T-helper 2 cell treated with Interferon-gamma antibody and Interleukin-4, amounts not matched to agents 5 μg/mL and 100 μg/mL, for 36 hours (primary cell): ENCODE measurements at regions not wholly inside any gene's neighbourhood (a gene's known extent, or its start where the extent isn't known, plus 50 kb on each side); places are given as distances from the start of the nearest gene placed in this dataset.

Source experiments
- DNase-seq: peaks from one replicate; pipeline ENCODE4 v3.0.0; 2021; ENCODE audit warnings: low spot score
- H3K27ac Mint-ChIP-seq: one replicate; pipeline ENCODE4 v1.8.0; 2021; ENCODE audit warnings: mild to moderate bottlenecking, mixed read lengths
- H3K27me3 Mint-ChIP-seq: one replicate; pipeline ENCODE4 v1.8.0; 2021; ENCODE audit warnings: low read depth, mixed read lengths
- H3K36me3 Mint-ChIP-seq: one replicate; pipeline ENCODE4 v1.8.0; 2021; ENCODE audit warnings: low read depth, mixed read lengths
- H3K4me1 Mint-ChIP-seq: one replicate; pipeline ENCODE4 v1.8.0; 2021; ENCODE audit warnings: low read depth, mixed read lengths
- H3K4me3 Mint-ChIP-seq: one replicate; pipeline ENCODE4 v1.8.0; 2022; ENCODE audit warnings: mild to moderate bottlenecking, moderate library complexity, mixed read lengths
- H3K9me3 Mint-ChIP-seq: one replicate; pipeline ENCODE4 v1.8.0; 2021; ENCODE audit warnings: mixed read lengths

DNA sequence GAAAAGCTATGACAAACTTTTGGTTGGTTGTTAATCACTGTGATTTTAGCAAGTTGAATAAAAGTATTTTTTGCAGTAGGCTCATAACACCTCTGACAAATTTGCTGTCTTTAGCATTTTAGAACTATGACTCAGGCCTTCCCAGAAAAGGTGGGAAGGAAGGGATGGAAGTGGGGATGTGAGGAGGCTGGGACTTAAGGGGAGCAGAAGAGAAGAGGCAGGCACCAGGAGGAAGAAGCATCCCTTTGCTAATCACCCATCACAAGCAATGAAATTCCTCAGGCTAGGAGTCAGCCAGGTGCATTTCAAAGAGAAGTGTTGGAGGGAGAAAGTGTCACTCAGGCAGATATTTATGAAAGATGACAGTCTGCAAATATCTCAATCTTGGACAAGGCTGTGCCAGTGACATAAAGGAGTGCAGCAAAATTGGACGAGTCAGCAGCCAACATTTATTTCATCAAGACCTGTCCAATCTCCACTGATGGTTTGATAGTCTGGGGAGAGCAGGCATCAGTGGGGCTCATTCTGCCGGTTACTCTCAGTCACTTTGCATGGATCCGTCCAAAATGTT, 337.3 kb upstream of the ARRDC4 start:
- Mint-ChIP-seq H3K36me3 (no peaks in the 10 kb centered on the region), H3K27ac (no peak overlapping the region), H3K9me3 (peaks cover 10% of the 10 kb centered on the region), H3K4me1 (no peaks in the 10 kb centered on the region), H3K27me3 (no peaks in the 10 kb centered on the region), H3K4me3 (no peak overlapping the region)
- DNase-seq, result no peak

DNA sequence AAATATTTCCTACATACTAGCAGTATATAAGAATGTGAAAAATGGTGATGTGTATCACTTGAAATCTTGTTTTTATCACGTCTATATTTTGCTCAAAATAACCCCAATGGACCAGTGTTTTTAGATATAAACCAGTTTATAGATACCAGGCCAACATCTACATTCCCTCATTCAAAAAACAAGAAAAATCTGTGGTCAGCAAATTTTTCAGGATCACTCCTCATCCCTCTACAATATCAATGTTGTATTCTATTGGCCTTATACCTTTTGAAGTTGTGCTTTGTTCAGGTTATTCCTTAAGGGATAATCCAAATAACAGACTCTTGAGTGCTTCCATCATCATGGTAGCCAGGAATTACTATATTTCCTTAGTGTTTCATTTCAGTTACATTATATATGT, 332.9 kb upstream of the ARRDC4 start:
- no peak for DNase-seq
- H3K27ac Mint-ChIP-seq, result no peak overlapping the region
- peaks cover 5% of the 10 kb centered on the region for H3K9me3 Mint-ChIP-seq
- no peaks in the 10 kb centered on the region for H3K27me3 Mint-ChIP-seq
- H3K4me3 Mint-ChIP-seq, result no peak overlapping the region
- no peaks in the 10 kb centered on the region for H3K36me3 Mint-ChIP-seq
- H3K4me1 Mint-ChIP-seq, result no peaks in the 10 kb centered on the region

DNA sequence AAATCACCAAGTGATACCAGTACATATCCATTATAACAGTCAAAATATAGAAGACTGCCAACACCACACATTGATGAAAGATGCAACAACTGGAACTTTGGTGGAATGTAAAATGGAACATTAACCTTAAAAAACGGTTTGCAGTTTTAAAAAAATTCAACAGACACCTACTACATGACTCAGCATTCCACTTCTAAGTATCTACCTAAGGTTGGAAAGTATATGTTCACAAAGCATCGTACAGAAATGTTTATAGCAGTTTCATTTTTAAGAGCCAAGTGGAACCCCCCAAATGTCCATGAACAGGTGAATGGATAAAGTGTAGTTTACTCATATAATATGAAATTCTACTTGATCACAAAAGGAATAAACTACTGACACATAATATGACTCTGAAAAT, 314.7 kb upstream of the ARRDC4 start:
- Mint-ChIP-seq H3K4me3 (no peak overlapping the region), H3K4me1 (no peaks in the 10 kb centered on the region), H3K27ac (no peak overlapping the region), H3K36me3 (no peaks in the 10 kb centered on the region), H3K27me3 (no peaks in the 10 kb centered on the region), H3K9me3 (peaks cover 8% of the 10 kb centered on the region)
- DNase-seq, result no peak

DNA sequence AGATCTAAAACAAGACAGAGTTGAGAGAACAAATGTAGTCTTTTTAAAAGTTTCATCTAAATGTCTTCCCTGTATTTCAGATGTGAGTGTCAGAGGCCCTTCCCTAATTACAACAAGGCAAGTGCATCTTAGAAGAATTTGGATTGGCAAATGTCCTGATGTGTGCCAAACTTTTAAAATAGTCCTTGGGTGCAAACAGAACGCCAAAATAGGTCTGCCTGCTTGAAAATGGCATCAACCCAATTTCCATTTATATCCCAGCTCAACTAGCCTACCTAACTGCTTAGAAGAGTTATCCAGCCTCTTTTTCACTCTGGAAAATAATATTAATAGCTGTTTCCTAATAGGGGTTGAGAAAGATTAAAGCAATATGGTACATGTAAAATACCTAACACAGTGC, 311.8 kb upstream of the ARRDC4 start:
- Mint-ChIP-seq H3K4me3 (no peak overlapping the region), H3K4me1 (no peaks in the 10 kb centered on the region), H3K9me3 (no peaks in the 10 kb centered on the region), H3K27me3 (peaks cover 14% of the 10 kb centered on the region), H3K27ac (no peak overlapping the region), H3K36me3 (no peaks in the 10 kb centered on the region)
- DNase-seq, result no peak

DNA sequence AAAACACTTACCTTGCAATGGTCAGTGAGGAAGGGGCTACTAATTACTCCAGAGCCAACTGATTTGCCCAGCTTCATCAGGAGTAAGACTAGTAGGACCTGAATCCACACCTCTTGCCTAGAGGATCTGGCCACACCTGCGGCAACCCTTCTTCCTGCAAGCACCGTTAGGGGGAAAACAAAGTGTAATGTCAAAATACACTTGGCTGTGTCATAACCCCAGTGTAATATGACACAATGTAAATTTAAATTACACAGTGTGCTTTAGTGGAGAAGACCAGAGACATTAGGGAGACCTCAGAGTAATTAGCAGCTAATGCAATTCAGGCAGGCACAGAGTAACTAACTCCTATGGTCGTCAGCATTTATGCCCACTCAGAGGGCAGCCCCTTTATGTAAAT, 308.5 kb upstream of the ARRDC4 start:
- no peak overlapping the region for H3K4me3 Mint-ChIP-seq
- no peak overlapping the region for H3K27ac Mint-ChIP-seq
- no peaks in the 10 kb centered on the region for H3K36me3 Mint-ChIP-seq
- H3K27me3 Mint-ChIP-seq, result peaks cover 17% of the 10 kb centered on the region
- no peak for DNase-seq
- no peaks in the 10 kb centered on the region for H3K9me3 Mint-ChIP-seq
- no peaks in the 10 kb centered on the region for H3K4me1 Mint-ChIP-seq

DNA sequence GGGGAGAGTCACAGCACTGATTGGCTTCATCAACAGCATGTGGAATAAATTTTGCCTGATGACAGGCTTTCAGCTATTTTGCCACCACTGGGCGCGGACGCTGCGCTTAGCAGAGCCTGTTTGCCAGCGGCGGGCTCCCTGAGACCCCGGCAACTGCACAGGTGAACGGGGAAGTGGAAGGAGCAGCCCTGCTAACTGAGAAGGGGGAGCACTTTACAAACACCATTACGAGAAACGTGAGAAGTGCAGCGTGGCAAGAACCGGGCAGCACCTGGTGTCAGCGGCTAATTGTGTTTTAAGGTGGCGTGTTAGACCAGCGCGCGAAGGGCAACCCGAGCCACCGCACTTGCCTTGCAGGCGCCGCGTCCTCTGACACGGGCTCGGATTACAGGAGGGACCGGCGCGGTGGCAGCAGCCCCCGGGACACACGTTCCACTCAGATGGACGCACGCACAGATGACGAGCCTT, 307.8 kb upstream of the ARRDC4 start:
- H3K27me3 Mint-ChIP-seq, result peaks cover 17% of the 10 kb centered on the region
- no peaks in the 10 kb centered on the region for H3K4me1 Mint-ChIP-seq
- no peaks in the 10 kb centered on the region for H3K36me3 Mint-ChIP-seq
- H3K27ac Mint-ChIP-seq, result no peak overlapping the region
- no peak overlapping the region for H3K4me3 Mint-ChIP-seq
- no peaks in the 10 kb centered on the region for H3K9me3 Mint-ChIP-seq
- DNase-seq, result no peak

DNA sequence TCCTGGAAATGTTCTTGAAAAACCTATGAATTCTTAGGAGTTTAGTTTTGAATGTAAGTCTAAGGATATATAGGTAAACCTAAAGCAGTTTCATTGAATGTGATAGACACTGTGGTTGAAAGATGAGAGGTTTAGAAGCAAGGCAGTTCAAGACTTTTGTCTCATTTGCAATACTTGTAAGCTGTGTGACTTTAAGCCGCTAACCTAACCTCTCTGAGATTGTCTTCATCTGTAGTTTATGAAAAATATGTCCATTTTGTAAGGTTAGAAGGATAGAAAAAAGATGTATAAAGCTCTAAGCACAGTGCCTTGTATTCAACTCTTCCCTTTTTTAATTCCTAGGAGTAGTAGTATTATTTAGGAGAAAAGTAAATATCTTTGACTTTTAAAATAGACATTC, 306.6 kb upstream of the ARRDC4 start:
- H3K9me3 Mint-ChIP-seq, result no peaks in the 10 kb centered on the region
- peaks cover 17% of the 10 kb centered on the region for H3K27me3 Mint-ChIP-seq
- DNase-seq, result no peak
- H3K27ac Mint-ChIP-seq, result no peak overlapping the region
- H3K4me3 Mint-ChIP-seq, result no peak overlapping the region
- H3K4me1 Mint-ChIP-seq, result no peaks in the 10 kb centered on the region
- no peaks in the 10 kb centered on the region for H3K36me3 Mint-ChIP-seq

DNA sequence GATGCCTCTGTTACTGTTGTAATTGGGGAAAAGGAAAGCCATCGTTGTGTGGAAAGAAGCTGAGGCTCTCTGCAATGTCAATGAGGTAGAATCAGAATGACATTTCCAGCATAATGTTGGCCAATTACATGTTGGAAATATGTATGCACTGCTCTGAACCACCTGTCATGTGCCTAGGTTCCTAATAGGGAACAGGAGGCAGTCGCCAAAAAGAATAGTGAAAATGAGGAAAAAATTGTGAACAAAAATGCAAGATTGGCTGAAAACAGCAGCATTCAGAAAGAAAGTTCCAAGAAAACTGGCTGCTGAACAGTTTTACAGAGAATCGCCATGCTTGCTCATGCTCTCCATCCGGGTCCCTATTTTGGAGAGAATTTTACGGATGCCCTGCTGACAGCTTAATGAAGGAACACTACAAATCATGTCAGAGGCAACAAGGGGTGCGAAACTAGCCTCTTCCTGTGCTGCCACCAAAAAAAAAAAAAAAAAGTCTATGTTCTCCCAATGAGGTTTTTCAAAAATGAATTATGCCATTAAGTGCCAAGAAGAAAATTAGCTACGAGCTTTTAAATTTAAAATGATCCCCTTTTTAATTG, 305.9 kb upstream of the ARRDC4 start:
- H3K27ac Mint-ChIP-seq, result no peak overlapping the region

DNA sequence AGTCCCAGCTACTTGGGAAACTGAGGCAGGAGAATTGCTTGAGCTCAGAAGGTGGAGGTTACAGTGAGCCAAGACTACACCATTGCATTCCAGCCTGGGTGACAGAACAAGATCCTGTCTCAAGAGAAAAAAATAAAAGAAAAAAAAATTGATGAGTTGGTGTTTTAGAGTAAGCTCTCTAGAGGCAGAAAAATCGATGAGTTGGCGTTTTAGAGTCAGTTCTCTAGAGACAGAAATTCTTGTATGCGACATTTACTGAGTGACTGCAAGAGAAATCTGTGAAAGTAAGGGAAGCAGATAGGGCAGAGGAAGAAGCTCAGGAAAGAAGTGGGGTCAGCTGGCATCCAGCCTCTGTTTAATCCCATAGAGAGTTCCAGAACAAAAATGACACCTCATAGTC, 298.7 kb upstream of the ARRDC4 start:
- no peak for DNase-seq
- no peaks in the 10 kb centered on the region for H3K27me3 Mint-ChIP-seq
- no peaks in the 10 kb centered on the region for H3K4me1 Mint-ChIP-seq
- no peaks in the 10 kb centered on the region for H3K36me3 Mint-ChIP-seq
- H3K4me3 Mint-ChIP-seq, result no peak overlapping the region
- peaks cover 11% of the 10 kb centered on the region for H3K9me3 Mint-ChIP-seq
- H3K27ac Mint-ChIP-seq, result no peak overlapping the region

More for the DNA sequence above, 305.9 kb upstream of the ARRDC4 start:
- no peaks in the 10 kb centered on the region for H3K9me3 Mint-ChIP-seq
- H3K4me3 Mint-ChIP-seq, result no peak overlapping the region
- DNase-seq, result no peak
- H3K4me1 Mint-ChIP-seq, result no peaks in the 10 kb centered on the region
- no peaks in the 10 kb centered on the region for H3K36me3 Mint-ChIP-seq
- H3K27me3 Mint-ChIP-seq, result peaks cover 17% of the 10 kb centered on the region

DNA sequence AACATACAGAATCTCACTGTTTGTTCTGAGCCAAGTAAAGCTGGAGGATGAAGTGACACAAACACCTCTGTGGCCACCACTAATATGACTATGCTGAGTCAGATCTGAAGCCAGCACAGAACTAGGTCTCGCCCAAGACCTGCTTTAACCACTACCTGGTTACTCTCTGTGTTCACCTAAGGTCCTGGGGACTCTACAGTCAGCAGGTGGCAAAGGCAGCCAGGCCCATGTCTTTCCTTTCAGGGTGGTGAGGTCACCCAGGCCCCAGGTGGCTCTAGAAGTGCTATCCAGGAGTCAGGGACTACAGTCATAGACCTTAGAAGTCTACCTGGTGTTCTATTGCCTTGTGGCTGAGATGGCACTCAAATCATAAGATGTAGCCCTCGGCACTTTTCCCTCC, 287.9 kb upstream of the ARRDC4 start:
- Mint-ChIP-seq H3K4me1 (no peaks in the 10 kb centered on the region), H3K27ac (no peak overlapping the region), H3K27me3 (no peaks in the 10 kb centered on the region), H3K9me3 (peaks cover 10% of the 10 kb centered on the region), H3K4me3 (no peak overlapping the region), H3K36me3 (no peaks in the 10 kb centered on the region)
- no peak for DNase-seq

DNA sequence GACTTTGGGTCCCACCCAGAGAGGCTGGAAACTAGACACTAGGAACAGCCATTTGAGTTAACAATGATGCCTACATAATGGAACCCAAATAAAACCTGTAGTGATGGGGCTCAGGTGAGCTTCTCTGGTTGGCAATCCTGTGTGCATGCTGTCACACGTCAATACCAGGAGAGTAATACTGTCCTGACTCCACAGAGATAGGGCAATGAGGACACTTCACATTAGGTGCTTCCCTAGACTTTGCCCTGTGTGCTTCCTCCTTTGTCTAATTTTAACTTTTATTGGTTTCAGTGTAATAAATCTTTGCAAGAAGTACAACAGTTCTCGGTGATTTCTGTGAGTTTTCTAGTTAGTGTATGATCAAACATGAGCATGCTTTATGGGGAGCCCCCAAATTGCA, 281.8 kb upstream of the ARRDC4 start:
- Mint-ChIP-seq H3K9me3 (peaks cover 13% of the 10 kb centered on the region), H3K36me3 (no peaks in the 10 kb centered on the region), H3K27ac (no peak overlapping the region), H3K4me1 (no peaks in the 10 kb centered on the region), H3K27me3 (no peaks in the 10 kb centered on the region), H3K4me3 (no peak overlapping the region)
- DNase-seq, result no peak

DNA sequence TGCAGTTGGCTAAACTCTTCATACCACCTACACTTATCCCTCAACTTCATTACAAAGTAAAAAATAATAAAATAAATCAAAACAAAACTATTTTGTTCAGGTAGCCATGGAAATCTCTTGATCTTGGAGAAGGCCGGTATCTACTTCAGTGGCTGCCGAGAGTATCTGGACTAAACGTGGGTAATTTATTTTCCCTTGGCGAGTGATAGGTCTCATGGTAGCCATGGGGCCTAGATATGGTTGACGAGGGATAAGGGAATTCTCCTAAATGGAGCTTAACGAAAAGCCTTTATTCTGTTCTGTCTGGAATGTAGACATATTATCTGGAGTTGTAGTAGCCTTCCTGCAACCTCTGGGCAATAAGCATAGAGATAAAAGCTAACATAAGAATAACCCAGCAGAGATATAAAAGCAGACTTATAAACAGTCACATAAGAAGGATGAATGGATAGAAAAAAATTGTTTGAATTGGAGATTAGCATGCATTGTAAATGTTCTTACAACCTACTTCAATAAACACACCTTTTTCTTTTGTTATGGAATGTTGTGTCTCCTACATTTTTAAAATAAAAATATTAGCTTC, 281.3 kb upstream of the ARRDC4 start:
- no peak overlapping the region for H3K4me3 Mint-ChIP-seq
- DNase-seq, result no peak
- peaks cover 2% of the 10 kb centered on the region for H3K4me1 Mint-ChIP-seq
- no peak overlapping the region for H3K27ac Mint-ChIP-seq
- no peaks in the 10 kb centered on the region for H3K27me3 Mint-ChIP-seq
- peaks cover 12% of the 10 kb centered on the region for H3K9me3 Mint-ChIP-seq
- H3K36me3 Mint-ChIP-seq, result no peaks in the 10 kb centered on the region

DNA sequence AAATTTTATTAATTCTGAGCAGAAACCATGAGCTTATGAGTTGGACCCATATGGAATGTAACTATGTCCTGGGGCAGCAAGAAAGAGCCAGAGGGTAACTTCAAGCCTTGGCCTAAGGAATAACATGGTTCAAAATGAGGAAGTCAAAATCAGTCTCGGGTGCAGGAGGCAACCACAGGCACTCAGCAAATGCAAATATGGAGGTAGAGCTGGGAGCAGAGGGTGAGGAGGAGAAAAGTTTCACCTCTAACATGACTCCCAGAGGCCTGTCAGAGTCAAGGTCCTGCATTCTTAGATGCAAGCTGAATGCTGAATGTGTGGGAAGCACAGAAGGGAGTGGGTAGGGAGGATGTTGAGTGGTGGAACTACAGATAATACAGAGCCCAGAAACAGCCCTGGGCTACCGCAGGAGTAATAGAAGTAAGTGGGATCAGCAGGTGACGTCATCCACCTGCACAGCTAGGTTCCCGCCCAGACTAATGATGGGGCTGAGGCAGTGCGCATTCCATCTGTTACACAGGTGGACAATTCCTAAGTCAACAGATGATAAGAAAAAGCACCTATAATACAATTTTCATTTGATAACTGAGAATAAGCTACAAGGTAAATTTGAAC, 279.8 kb upstream of the ARRDC4 start:
- Mint-ChIP-seq H3K27ac (no peak overlapping the region), H3K36me3 (no peaks in the 10 kb centered on the region), H3K27me3 (no peaks in the 10 kb centered on the region), H3K4me1 (peaks cover 2% of the 10 kb centered on the region), H3K9me3 (peaks cover 8% of the 10 kb centered on the region), H3K4me3 (no peak overlapping the region)
- DNase-seq, result no peak

DNA sequence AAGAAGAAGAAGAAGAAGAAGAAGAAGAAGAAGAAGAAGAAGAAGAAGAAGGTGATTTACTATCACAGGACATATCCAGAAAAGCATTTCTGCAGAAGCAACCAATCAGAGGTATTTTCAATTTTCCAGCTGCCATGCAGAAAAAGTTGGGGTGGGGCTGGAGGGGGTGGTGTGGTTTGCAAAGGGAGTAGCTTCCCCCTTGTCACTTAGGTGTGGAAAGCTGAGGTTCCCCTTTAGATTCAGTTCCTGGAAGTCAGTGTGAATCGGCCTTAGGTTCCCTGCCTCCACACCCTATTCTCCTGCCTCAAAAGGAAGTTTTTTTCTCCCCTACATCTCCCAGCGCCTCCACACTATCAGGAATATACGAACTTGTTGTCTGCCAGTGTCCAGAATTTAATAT, 276.7 kb upstream of the ARRDC4 start:
- DNase-seq, result no peak
- no peaks in the 10 kb centered on the region for H3K36me3 Mint-ChIP-seq
- H3K27me3 Mint-ChIP-seq, result no peaks in the 10 kb centered on the region
- H3K4me3 Mint-ChIP-seq, result no peak overlapping the region
- peaks cover 2% of the 10 kb centered on the region for H3K4me1 Mint-ChIP-seq
- H3K27ac Mint-ChIP-seq, result no peak overlapping the region
- peaks cover 8% of the 10 kb centered on the region for H3K9me3 Mint-ChIP-seq
